ENCODE measurements at regions not wholly inside any gene's neighbourhood (a gene's known extent, or its start where the extent isn't known, plus 50 kb on each side); places are given as distances from the start of the nearest gene placed in this dataset.

DNA sequence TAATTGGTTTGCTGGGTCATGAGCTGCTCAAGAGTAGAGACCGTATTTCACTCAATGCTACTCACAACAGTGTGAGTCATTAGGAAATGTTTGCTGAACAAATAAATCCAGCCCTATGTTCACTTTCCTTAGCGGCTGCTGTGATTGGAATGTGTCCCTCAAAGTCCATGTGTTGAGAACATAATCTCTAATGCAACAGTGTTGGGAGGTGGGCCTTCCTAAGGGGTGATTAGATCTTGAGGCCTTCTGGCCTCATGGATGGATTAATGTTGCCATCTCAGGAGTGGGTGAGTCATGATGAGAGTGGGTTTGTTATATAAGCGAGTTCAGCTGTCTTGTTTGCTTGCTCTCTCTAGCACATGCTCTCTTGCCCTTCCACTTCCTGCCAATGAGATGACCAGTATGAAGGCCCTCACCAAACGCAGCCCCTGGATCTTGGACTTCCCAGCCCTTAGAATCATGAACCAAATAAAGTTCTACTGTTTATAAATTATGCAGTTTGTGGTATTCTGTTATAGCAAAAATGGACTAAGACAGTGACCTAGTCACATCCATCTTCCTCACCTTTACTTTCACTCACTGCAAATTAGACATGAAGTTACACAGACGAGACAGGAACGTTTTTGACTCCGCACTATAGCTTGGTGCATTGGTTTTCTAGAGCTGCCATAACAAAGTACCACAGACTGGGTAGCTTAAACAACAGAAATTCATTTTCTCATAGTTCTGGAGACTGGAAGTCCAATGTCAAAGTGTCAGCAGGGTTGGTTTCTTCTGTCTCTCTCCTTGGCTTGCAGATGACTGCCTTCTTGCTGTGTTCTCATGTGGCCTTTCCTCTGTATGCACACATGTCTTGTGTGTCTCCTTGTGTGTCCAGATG, 50.9 kb upstream of the FAM169A start:
- TF ChIP-seq, protein P1, sequence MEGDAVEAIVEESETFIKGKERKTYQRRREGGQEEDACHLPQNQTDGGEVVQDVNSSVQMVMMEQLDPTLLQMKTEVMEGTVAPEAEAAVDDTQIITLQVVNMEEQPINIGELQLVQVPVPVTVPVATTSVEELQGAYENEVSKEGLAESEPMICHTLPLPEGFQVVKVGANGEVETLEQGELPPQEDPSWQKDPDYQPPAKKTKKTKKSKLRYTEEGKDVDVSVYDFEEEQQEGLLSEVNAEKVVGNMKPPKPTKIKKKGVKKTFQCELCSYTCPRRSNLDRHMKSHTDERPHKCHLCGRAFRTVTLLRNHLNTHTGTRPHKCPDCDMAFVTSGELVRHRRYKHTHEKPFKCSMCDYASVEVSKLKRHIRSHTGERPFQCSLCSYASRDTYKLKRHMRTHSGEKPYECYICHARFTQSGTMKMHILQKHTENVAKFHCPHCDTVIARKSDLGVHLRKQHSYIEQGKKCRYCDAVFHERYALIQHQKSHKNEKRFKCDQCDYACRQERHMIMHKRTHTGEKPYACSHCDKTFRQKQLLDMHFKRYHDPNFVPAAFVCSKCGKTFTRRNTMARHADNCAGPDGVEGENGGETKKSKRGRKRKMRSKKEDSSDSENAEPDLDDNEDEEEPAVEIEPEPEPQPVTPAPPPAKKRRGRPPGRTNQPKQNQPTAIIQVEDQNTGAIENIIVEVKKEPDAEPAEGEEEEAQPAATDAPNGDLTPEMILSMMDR (IDR thresholded peaks at IDR 0.05; ENCODE audit: poor library complexity), result no peak
- no peak for TF ChIP-seq EZH2 (IDR thresholded peaks at IDR 0.05; ENCODE audit: borderline replicate concordance)
